ENCODE measurements at regions not wholly inside any gene's neighbourhood (a gene's known extent, or its start where the extent isn't known, plus 50 kb on each side); places are given as distances from the start of the nearest gene placed in this dataset.

DNA sequence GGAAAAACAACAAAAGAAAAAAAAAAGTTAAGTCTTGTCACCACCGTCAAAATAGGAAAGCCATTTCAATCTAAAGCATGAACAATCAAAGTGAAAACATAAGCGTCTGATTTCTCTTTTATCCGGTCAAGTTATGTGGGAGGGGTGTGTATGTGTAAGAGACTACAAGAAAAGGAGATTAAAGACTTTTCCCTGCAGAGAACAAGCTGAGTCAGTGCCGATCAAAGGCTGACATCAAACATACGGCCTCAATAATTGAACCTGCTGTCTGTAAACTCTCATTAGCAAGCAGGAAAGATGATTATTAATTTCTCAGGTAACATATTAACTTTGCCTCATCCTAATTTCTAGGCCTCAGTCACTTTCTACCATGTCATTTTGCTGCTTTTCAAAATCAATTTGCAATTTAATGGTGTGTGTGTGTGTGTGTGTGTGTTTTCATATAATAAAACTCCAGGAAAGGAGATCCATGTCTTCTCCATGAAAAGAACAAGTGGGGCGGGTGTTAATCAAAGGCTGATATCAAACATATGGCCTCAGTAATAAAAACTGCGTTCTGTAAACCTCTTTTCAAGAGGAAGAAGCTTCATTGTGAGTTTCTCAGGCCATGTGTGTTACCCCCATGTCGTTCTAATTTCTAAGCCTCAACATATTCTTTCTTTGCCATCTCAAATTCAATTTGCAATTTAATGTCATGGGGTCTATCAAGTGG lies 649.1 kb upstream of the SORCS1 start:
- H3K4me3 Mint-ChIP-seq, result no peak overlapping the region
- no peaks in the 10 kb centered on the region for H3K36me3 Mint-ChIP-seq
- no peak overlapping the region for H3K27ac Mint-ChIP-seq

DNA sequence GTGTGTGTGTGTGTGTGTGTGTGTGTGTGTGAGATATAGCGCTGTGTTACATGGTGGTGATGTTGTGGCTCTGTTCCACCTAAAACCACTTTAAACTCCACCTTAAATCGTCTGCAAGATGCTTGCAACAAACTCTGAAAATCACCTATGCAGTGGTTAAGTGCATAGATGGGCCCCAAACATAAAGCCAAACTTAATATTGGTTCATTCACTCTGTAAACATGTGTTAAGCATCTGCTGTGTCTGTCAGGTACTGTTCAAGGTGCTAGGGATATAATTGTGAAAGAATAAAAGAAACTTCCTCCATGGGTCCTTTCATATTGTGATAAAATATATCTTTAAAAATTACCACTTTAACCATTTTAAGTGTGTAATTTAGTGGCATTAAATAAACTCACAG lies 645.4 kb upstream of the SORCS1 start:
- no peak for DNase-seq (ENCODE audit: extremely low spot score, unreplicated experiment)
- TF ChIP-seq, protein P1, sequence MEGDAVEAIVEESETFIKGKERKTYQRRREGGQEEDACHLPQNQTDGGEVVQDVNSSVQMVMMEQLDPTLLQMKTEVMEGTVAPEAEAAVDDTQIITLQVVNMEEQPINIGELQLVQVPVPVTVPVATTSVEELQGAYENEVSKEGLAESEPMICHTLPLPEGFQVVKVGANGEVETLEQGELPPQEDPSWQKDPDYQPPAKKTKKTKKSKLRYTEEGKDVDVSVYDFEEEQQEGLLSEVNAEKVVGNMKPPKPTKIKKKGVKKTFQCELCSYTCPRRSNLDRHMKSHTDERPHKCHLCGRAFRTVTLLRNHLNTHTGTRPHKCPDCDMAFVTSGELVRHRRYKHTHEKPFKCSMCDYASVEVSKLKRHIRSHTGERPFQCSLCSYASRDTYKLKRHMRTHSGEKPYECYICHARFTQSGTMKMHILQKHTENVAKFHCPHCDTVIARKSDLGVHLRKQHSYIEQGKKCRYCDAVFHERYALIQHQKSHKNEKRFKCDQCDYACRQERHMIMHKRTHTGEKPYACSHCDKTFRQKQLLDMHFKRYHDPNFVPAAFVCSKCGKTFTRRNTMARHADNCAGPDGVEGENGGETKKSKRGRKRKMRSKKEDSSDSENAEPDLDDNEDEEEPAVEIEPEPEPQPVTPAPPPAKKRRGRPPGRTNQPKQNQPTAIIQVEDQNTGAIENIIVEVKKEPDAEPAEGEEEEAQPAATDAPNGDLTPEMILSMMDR (conservative IDR thresholded peaks at IDR 0.05), result no peak
- Mint-ChIP-seq H3K9me3 (no peaks in the 10 kb centered on the region), H3K4me3 (no peak overlapping the region), H3K4me1 (ENCODE audit: unreplicated experiment) (peaks cover 23% of the 10 kb centered on the region), H3K27ac (no peak overlapping the region), H3K36me3 (no peaks in the 10 kb centered on the region), H3K27me3 (no peaks in the 10 kb centered on the region)

More for the DNA sequence above, 649.1 kb upstream of the SORCS1 start:
- Mint-ChIP-seq H3K9me3 (no peaks in the 10 kb centered on the region), H3K4me1 (ENCODE audit: unreplicated experiment) (peaks cover 10% of the 10 kb centered on the region), H3K27me3 (no peaks in the 10 kb centered on the region)
- DNase-seq (ENCODE audit: extremely low spot score, unreplicated experiment), result no peak
- TF ChIP-seq, protein P1 (conservative IDR thresholded peaks at IDR 0.05), result no peak

DNA sequence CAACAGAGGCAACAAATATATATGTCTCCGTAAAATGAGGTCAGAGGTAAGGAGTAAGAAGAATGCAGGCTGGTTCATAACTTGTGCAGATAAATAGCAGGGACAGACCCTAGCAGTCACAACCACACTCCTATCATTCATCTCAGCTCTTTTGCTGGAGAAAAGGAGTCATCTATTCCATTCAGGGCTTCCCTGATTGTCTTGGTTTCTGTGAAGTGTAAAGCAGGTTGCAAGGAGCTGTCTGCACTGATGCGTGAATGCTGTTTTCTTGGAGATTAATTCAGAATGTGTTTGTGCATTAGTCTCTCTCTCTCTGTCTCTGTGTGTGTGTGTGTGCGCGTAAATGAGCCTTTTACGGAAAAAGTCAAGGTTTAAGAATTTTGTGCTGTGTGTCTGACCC lies 643.3 kb upstream of the SORCS1 start:
- DNase-seq (ENCODE audit: extremely low spot score, unreplicated experiment), result no peak
- Mint-ChIP-seq H3K9me3 (no peaks in the 10 kb centered on the region), H3K4me1 (ENCODE audit: unreplicated experiment) (peaks cover 13% of the 10 kb centered on the region), H3K27me3 (no peaks in the 10 kb centered on the region), H3K36me3 (no peaks in the 10 kb centered on the region), H3K4me3 (no peak overlapping the region), H3K27ac (no peak overlapping the region)
- TF ChIP-seq, protein P1 (conservative IDR thresholded peaks at IDR 0.05), result no peak

DNA sequence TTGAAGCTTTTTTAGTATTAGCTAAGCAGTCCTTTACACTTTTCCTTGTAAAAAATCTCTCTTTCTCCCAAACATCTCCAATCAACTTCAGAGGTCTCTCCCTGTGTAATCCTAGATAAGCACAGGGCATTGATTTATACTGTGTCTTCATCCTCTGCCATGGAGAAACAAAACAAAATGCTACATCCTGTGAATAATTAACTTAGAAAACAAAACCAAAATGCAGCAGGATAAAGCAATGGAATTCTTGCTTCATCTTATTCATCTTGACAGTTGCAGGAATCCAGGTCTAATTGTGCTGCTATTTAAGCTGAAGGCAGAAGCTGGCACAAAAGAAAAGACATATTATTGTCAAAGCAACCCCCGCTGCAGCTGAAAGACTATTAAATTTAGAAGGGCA lies 641.5 kb upstream of the SORCS1 start:
- Mint-ChIP-seq H3K4me1 (ENCODE audit: unreplicated experiment) (peaks cover 13% of the 10 kb centered on the region), H3K4me3 (no peak overlapping the region), H3K36me3 (no peaks in the 10 kb centered on the region), H3K27ac (no peak overlapping the region), H3K9me3 (no peaks in the 10 kb centered on the region), H3K27me3 (no peaks in the 10 kb centered on the region)
- TF ChIP-seq, protein P1 (conservative IDR thresholded peaks at IDR 0.05), result no peak
- no peak for DNase-seq (ENCODE audit: extremely low spot score, unreplicated experiment)

DNA sequence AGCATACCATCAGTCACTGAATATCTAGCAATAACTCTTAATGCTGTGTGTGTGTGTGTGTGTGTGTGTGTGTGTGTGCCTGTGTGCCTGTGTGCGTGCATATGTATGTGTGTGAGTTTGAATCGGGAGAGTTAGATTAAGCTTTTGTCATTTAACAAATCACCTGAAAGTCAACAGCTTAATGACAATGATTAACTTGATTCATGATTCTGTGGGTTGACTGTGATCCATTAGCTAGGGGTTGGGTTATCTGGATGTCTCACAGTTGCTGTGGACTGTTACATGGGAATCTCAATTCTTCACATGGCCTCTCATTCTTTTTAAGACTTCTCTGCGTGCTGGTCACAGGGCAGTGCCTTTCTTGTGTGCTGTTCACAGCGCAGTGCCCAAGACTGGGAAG lies 639.0 kb upstream of the SORCS1 start:
- Mint-ChIP-seq H3K4me1 (ENCODE audit: unreplicated experiment) (peaks cover 13% of the 10 kb centered on the region), H3K9me3 (no peaks in the 10 kb centered on the region), H3K27me3 (no peaks in the 10 kb centered on the region), H3K36me3 (no peaks in the 10 kb centered on the region), H3K4me3 (no peak overlapping the region), H3K27ac (no peak overlapping the region)
- TF ChIP-seq, protein P1 (conservative IDR thresholded peaks at IDR 0.05), result no peak
- no peak for DNase-seq (ENCODE audit: extremely low spot score, unreplicated experiment)

Measured in type B pancreatic cell (in vitro differentiated cells).